GM21529 (cell line): ENCODE measurements at regions not wholly inside any gene's neighbourhood (a gene's known extent, or its start where the extent isn't known, plus 50 kb on each side); places are given as distances from the start of the nearest gene placed in this dataset.

Source experiments
- ATAC-seq: cut with Tn5 transposase; IDR thresholded peaks from one replicate; pipeline ENCODE4 v1.9.1; 2021; ENCODE audit not compliant: unreplicated experiment

GRCh38 chr5:3654515-3654914 is 58.9 kb downstream of the IRX1 start:
- ATAC-seq, result no peak

GRCh38 chr5:3656803-3657202 is 61.2 kb downstream of the IRX1 start:
- no peak for ATAC-seq

GRCh38 chr5:3657364-3658022 is 61.9 kb downstream of the IRX1 start:
- no peak for ATAC-seq

- no peak for ATAC-seq
Measured at GRCh38 chr5:3658929-3659328, 63.3 kb downstream of the IRX1 start.

- no peak for ATAC-seq
Measured at GRCh38 chr5:3659907-3660306, 64.3 kb downstream of the IRX1 start.

GRCh38 chr5:3660630-3661029 is 65.0 kb downstream of the IRX1 start:
- ATAC-seq, result no peak

- no peak for ATAC-seq
Measured at GRCh38 chr5:3661755-3662296, 66.2 kb downstream of the IRX1 start.

GRCh38 chr5:3662344-3662743 is 66.7 kb downstream of the IRX1 start:
- ATAC-seq, result no peak

- ATAC-seq, result no peak
Measured at GRCh38 chr5:3671337-3671736, 75.7 kb downstream of the IRX1 start.

GRCh38 chr5:3678801-3679200 is 83.2 kb downstream of the IRX1 start:
- no peak for ATAC-seq

GRCh38 chr5:3680821-3681220 is 85.2 kb downstream of the IRX1 start:
- ATAC-seq, result no peak

- ATAC-seq, result no peak
Measured at GRCh38 chr5:3684118-3684517, 88.5 kb downstream of the IRX1 start.

- no peak for ATAC-seq
Measured at GRCh38 chr5:3684771-3685354, 89.2 kb downstream of the IRX1 start.

GRCh38 chr5:3694819-3695218 is 99.2 kb downstream of the IRX1 start:
- no peak for ATAC-seq

GRCh38 chr5:3695818-3696217 is 100.2 kb downstream of the IRX1 start:
- ATAC-seq, result no peak

- ATAC-seq, result no peak
Measured at GRCh38 chr5:3698412-3698811, 102.8 kb downstream of the IRX1 start.

- no peak for ATAC-seq
Measured at GRCh38 chr5:3701694-3702093, 106.1 kb downstream of the IRX1 start.

GRCh38 chr5:3704661-3705060 is 109.0 kb downstream of the IRX1 start:
- ATAC-seq, result no peak

- ATAC-seq, result no peak
Measured at GRCh38 chr5:3709068-3709716, 113.6 kb downstream of the IRX1 start.

GRCh38 chr5:3709717-3710348 is 114.2 kb downstream of the IRX1 start:
- ATAC-seq, result no peak

GRCh38 chr5:3715062-3715461 is 119.4 kb downstream of the IRX1 start:
- no peak for ATAC-seq

- no peak for ATAC-seq
Measured at GRCh38 chr5:3729631-3730030, 134.0 kb downstream of the IRX1 start.
